Neural progenitor cell (in vitro differentiated cells): ENCODE measurements at regions not wholly inside any gene's neighbourhood (a gene's known extent, or its start where the extent isn't known, plus 50 kb on each side); places are given as distances from the start of the nearest gene placed in this dataset.

ENCODE experiments used
- CTCF ChIP-seq: fragments of 200-600 bp; sonication (generic); IDR thresholded peaks from 2 replicates; pipeline ENCODE4 v1.5.1; 2017; ENCODE audit warnings: antibody characterized with exemption, mild to moderate bottlenecking
- EZH2 ChIP-seq: fragments of 200-600 bp; sonication (generic); IDR thresholded peaks from 2 replicates; pipeline ENCODE4 v1.6.1; 2017; ENCODE audit warnings: antibody characterized with exemption, mild to moderate bottlenecking, moderate library complexity

- TF ChIP-seq EZH2 (no peak), CTCF (no peak)
These were observed 61.5 kb upstream of the GOLIM4 start for GRCh38 chr3:168157099-168157700.
